ENCODE measurements at regions not wholly inside any gene's neighbourhood (a gene's known extent, or its start where the extent isn't known, plus 50 kb on each side); places are given as distances from the start of the nearest gene placed in this dataset.
"Not testable (repeated sequence)": the region's sequence is repeated elsewhere in the genome, so short reads cannot be mapped to it uniquely, and the experiment has no call there.

- Mint-ChIP-seq H3K4me3 (no peak overlapping the region), H3K27ac (no peak overlapping the region), H3K9me3 (peaks cover 5% of the 10 kb centered on the region), H3K36me3 (ENCODE audit: low read depth) (no peaks in the 10 kb centered on the region), H3K27me3 (peaks cover 13% of the 10 kb centered on the region), H3K4me1 (peaks cover 8% of the 10 kb centered on the region)
- no peak for ATAC-seq
- DNase-seq: no peak
Measured at GRCh38 chr6:163759542-163759941, 345.0 kb downstream of the QKI start.

- no peak for ATAC-seq
- H3K36me3 Mint-ChIP-seq (ENCODE audit: low read depth): no peaks in the 10 kb centered on the region
- H3K4me3 Mint-ChIP-seq: no peak overlapping the region
- H3K27ac Mint-ChIP-seq: no peak overlapping the region
- no peak for DNase-seq
- peaks cover 8% of the 10 kb centered on the region for H3K4me1 Mint-ChIP-seq
- H3K9me3 Mint-ChIP-seq: peaks cover 5% of the 10 kb centered on the region
- peaks cover 10% of the 10 kb centered on the region for H3K27me3 Mint-ChIP-seq
Measured at GRCh38 chr6:163757520-163757919, 343.0 kb downstream of the QKI start.

GRCh38 chr6:163756079-163756478 lies 341.6 kb downstream of the QKI start:
- Mint-ChIP-seq H3K9me3 (peaks cover 5% of the 10 kb centered on the region), H3K4me3 (no peak overlapping the region), H3K27me3 (peaks cover 14% of the 10 kb centered on the region), H3K4me1 (peaks cover 14% of the 10 kb centered on the region), H3K36me3 (ENCODE audit: low read depth) (no peaks in the 10 kb centered on the region), H3K27ac (no peak overlapping the region)
- no peak for DNase-seq
- ATAC-seq: peak; percentile 20

- no peak for DNase-seq
- H3K36me3 Mint-ChIP-seq (ENCODE audit: low read depth): no peaks in the 10 kb centered on the region
- H3K9me3 Mint-ChIP-seq: peaks cover 5% of the 10 kb centered on the region
- H3K4me1 Mint-ChIP-seq: peaks cover 24% of the 10 kb centered on the region
- no peak for ATAC-seq
- no peak overlapping the region for H3K4me3 Mint-ChIP-seq
- peaks cover 24% of the 10 kb centered on the region for H3K27me3 Mint-ChIP-seq
- H3K27ac Mint-ChIP-seq: no peak overlapping the region
Measured at GRCh38 chr6:163754866-163755265, 340.3 kb downstream of the QKI start.

- no peak overlapping the region for H3K27ac Mint-ChIP-seq
- peaks cover 24% of the 10 kb centered on the region for H3K4me1 Mint-ChIP-seq
- H3K4me3 Mint-ChIP-seq: no peak overlapping the region
- no peaks in the 10 kb centered on the region for H3K36me3 Mint-ChIP-seq (ENCODE audit: low read depth)
- ATAC-seq (no peak), DNase-seq (no peak)
- peaks cover 27% of the 10 kb centered on the region for H3K27me3 Mint-ChIP-seq
- H3K9me3 Mint-ChIP-seq: peaks cover 5% of the 10 kb centered on the region
Measured at GRCh38 chr6:163753430-163753829, 338.9 kb downstream of the QKI start.

GRCh38 chr6:163752446-163752845 lies 337.9 kb downstream of the QKI start:
- ATAC-seq: no peak
- Mint-ChIP-seq H3K27me3 (peaks cover 31% of the 10 kb centered on the region), H3K4me3 (no peak overlapping the region), H3K4me1 (peaks cover 20% of the 10 kb centered on the region), H3K9me3 (peaks cover 5% of the 10 kb centered on the region), H3K27ac (no peak overlapping the region), H3K36me3 (ENCODE audit: low read depth) (no peaks in the 10 kb centered on the region)
- no peak for DNase-seq

- Mint-ChIP-seq H3K4me3 (no peak overlapping the region), H3K9me3 (peaks cover 5% of the 10 kb centered on the region), H3K36me3 (ENCODE audit: low read depth) (no peaks in the 10 kb centered on the region), H3K27ac (peak overlapping the region; percentile 62), H3K4me1 (peaks cover 16% of the 10 kb centered on the region), H3K27me3 (peaks cover 33% of the 10 kb centered on the region)
- DNase-seq: peak; percentile 13
- ATAC-seq: peak; percentile 50
Measured at GRCh38 chr6:163751032-163751525, 336.6 kb downstream of the QKI start.

GRCh38 chr6:163750431-163751031 lies 336.0 kb downstream of the QKI start:
- Mint-ChIP-seq H3K36me3 (ENCODE audit: low read depth) (no peaks in the 10 kb centered on the region), H3K27me3 (peaks cover 35% of the 10 kb centered on the region), H3K9me3 (peaks cover 5% of the 10 kb centered on the region), H3K4me3 (no peak overlapping the region), H3K4me1 (peaks cover 16% of the 10 kb centered on the region), H3K27ac (peak overlapping the region; percentile 62)
- DNase-seq: no peak
- peak; percentile 29 for ATAC-seq

- Mint-ChIP-seq H3K27me3 (peaks cover 35% of the 10 kb centered on the region), H3K4me3 (no peak overlapping the region), H3K36me3 (ENCODE audit: low read depth) (no peaks in the 10 kb centered on the region), H3K4me1 (peaks cover 16% of the 10 kb centered on the region), H3K9me3 (no peaks in the 10 kb centered on the region), H3K27ac (no peak overlapping the region)
- DNase-seq (no peak), ATAC-seq (no peak)
Measured at GRCh38 chr6:163748886-163749285, 334.4 kb downstream of the QKI start.

- Mint-ChIP-seq H3K27ac (no peak overlapping the region), H3K9me3 (no peaks in the 10 kb centered on the region), H3K36me3 (ENCODE audit: low read depth) (no peaks in the 10 kb centered on the region), H3K27me3 (peaks cover 38% of the 10 kb centered on the region), H3K4me3 (no peak overlapping the region), H3K4me1 (peaks cover 16% of the 10 kb centered on the region)
- DNase-seq (no peak), ATAC-seq (no peak)
Measured at GRCh38 chr6:163748036-163748435, 333.5 kb downstream of the QKI start.

GRCh38 chr6:163747058-163747457 lies 332.5 kb downstream of the QKI start:
- not testable (repeated sequence) for DNase-seq; ATAC-seq; H3K36me3 Mint-ChIP-seq (ENCODE audit: low read depth); H3K27ac Mint-ChIP-seq; H3K9me3 Mint-ChIP-seq; H3K4me3 Mint-ChIP-seq
- peaks cover 16% of the 10 kb centered on the region for H3K4me1 Mint-ChIP-seq
- H3K27me3 Mint-ChIP-seq: peaks cover 35% of the 10 kb centered on the region

GRCh38 chr6:163745536-163746400 lies 331.2 kb downstream of the QKI start:
- Mint-ChIP-seq H3K36me3 (ENCODE audit: low read depth) (no peaks in the 10 kb centered on the region), H3K4me3 (no peak overlapping the region), H3K27me3 (peaks cover 26% of the 10 kb centered on the region), H3K9me3 (no peaks in the 10 kb centered on the region), H3K4me1 (peaks cover 7% of the 10 kb centered on the region), H3K27ac (no peak overlapping the region)
- no peak for ATAC-seq
- DNase-seq: no peak

- H3K4me3 Mint-ChIP-seq: no peak overlapping the region
- DNase-seq: no peak
- no peaks in the 10 kb centered on the region for H3K4me1 Mint-ChIP-seq
- H3K27me3 Mint-ChIP-seq: peaks cover 15% of the 10 kb centered on the region
- H3K27ac Mint-ChIP-seq: no peak overlapping the region
- H3K9me3 Mint-ChIP-seq: no peaks in the 10 kb centered on the region
- no peak for ATAC-seq
- no peaks in the 10 kb centered on the region for H3K36me3 Mint-ChIP-seq (ENCODE audit: low read depth)
Measured at GRCh38 chr6:163744256-163744925, 329.9 kb downstream of the QKI start.

GRCh38 chr6:163743796-163744195 lies 329.3 kb downstream of the QKI start:
- no peak for ATAC-seq
- H3K4me3 Mint-ChIP-seq: no peak overlapping the region
- no peaks in the 10 kb centered on the region for H3K4me1 Mint-ChIP-seq
- no peak for DNase-seq
- H3K36me3 Mint-ChIP-seq (ENCODE audit: low read depth): no peaks in the 10 kb centered on the region
- H3K27ac Mint-ChIP-seq: no peak overlapping the region
- peaks cover 15% of the 10 kb centered on the region for H3K27me3 Mint-ChIP-seq
- H3K9me3 Mint-ChIP-seq: no peaks in the 10 kb centered on the region

Measured in activated naive CD8-positive, alpha-beta T cell treated with anti-CD3 and anti-CD28 coated beads, Interleukin-2, amount 50 U/mL, for 24 hours (primary cell).